Fibroblast of lung (primary cell): ENCODE measurements at regions not wholly inside any gene's neighbourhood (a gene's known extent, or its start where the extent isn't known, plus 50 kb on each side); places are given as distances from the start of the nearest gene placed in this dataset.

Source experiments
- CTCF ChIP-seq, 2 donors: IDR thresholded peaks in 1 of 2; conservative IDR thresholded peaks in 1 of 2; 1 replicate in 1 of 2; 2 replicates in 1 of 2; pipeline ENCODE4 v1.5.1; 2011 to 2012; ENCODE audit warnings: low read length in 2 of 2, control low read depth in 1 of 2, inconsistent platforms in 1 of 2, low read depth in 1 of 2, mild to moderate bottlenecking in 1 of 2
- EZH2 ChIP-seq: IDR thresholded peaks from 2 replicates; pipeline ENCODE4 v1.5.1; 2012; ENCODE audit warnings: low read length, control low read depth, mild to moderate bottlenecking; ENCODE audit errors: missing control alignments

- TF ChIP-seq EZH2 (no peak), CTCF (conservative IDR thresholded peaks at IDR 0.05 in 1 of 2, IDR thresholded peaks at IDR 0.05 in 1 of 2; ENCODE audit: low read depth in 1 of 2, low read length in 2 of 2) (no peak)
These were observed 363.9 kb downstream of the PPP1R2C start for GRCh38 chrX:42414057-42414456.
